ENCODE measurements at regions not wholly inside any gene's neighbourhood (a gene's known extent, or its start where the extent isn't known, plus 50 kb on each side); places are given as distances from the start of the nearest gene placed in this dataset.

DNA sequence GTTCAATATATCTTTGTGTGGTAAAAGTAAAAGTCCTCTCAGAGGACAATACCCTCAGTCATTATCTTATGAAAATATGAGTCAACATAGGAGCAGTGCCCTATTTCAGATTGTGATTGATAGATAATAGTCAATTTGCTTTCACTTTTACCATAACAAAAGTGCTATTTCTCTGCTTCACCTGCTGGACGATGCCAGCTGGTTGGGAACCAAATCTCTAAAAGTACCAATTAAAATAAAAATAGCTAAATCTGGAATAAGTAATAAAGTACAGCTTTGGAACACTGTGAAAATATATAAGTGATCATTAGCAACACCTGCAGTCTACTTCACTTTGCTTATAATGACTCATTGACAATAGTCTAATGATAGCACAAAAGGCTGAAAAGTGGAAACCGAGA lies 390.3 kb upstream of the AGTR1 start:
- TF ChIP-seq, protein P1, sequence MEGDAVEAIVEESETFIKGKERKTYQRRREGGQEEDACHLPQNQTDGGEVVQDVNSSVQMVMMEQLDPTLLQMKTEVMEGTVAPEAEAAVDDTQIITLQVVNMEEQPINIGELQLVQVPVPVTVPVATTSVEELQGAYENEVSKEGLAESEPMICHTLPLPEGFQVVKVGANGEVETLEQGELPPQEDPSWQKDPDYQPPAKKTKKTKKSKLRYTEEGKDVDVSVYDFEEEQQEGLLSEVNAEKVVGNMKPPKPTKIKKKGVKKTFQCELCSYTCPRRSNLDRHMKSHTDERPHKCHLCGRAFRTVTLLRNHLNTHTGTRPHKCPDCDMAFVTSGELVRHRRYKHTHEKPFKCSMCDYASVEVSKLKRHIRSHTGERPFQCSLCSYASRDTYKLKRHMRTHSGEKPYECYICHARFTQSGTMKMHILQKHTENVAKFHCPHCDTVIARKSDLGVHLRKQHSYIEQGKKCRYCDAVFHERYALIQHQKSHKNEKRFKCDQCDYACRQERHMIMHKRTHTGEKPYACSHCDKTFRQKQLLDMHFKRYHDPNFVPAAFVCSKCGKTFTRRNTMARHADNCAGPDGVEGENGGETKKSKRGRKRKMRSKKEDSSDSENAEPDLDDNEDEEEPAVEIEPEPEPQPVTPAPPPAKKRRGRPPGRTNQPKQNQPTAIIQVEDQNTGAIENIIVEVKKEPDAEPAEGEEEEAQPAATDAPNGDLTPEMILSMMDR (IDR thresholded peaks at IDR 0.05; ENCODE audit: insufficient read depth, low read length, poor library complexity, severe bottlenecking): no peak
- no peak for TF ChIP-seq EZH2phosphoT487 (conservative IDR thresholded peaks at IDR 0.05; ENCODE audit: low read length)
